Fibroblast of villous mesenchyme (primary cell): ENCODE measurements at regions not wholly inside any gene's neighbourhood (a gene's known extent, or its start where the extent isn't known, plus 50 kb on each side); places are given as distances from the start of the nearest gene placed in this dataset.

Experiments
- DNase-seq: peaks from one replicate; pipeline ENCODE4 v3.0.0-alpha.2; 2010; ENCODE audit warnings: low read depth
- H3K4me3 ChIP-seq: 2 replicates; pipeline ENCODE4 v1.5.1; 2011; ENCODE audit warnings: low read depth, mild to moderate bottlenecking, low read length
- CTCF ChIP-seq: IDR thresholded peaks from 2 replicates; pipeline ENCODE4 v1.5.1; 2012; ENCODE audit warnings: low read depth, mild to moderate bottlenecking, low read length; ENCODE audit not compliant: insufficient read depth

DNA sequence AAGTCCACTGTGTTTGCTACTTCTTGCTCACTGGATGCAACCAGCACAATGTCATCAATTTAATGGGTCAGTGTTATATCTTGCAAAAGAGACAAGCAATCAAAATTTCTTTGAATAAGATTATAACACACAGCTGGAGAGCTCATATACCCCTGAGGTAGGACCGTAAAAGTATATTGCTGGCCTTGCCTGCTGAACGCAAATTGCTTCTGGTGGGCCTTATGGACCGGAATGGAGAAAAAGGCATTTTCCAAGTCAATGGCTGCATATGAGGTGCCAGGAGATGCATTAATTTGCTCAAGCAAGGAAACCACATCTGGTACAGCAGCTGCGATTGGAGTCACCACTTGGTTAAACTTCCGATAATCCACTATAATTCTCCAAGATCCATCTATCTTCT lies 119.1 kb downstream of the ZNF280B start:
- no peak overlapping the region for H3K4me3 ChIP-seq
- no peak for DNase-seq
- TF ChIP-seq CTCF = no peak

DNA sequence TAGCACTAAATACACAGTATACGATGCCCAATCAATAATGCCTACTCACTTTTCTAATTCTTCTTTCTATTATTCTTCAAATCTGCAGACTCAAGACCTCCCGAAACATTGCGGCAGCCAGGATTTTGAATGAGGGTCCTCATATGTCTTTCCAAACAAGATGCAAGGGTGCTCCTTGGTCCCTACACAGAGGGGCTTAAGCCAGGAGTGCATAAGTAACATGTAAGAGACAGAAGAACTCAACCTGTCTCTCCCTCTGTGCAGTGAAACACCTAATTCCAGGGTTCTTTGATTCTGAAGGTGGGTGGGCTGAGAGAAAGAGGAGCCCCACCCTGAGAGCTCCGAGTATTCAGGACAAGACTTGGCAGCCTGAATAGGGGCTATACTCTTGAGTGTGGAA lies 117.6 kb downstream of the ZNF280B start:
- no peak for TF ChIP-seq CTCF
- H3K4me3 ChIP-seq = no peak overlapping the region
- no peak for DNase-seq

- DNase-seq = no peak
- no peak overlapping the region for H3K4me3 ChIP-seq
- no peak for TF ChIP-seq CTCF
Measured at GRCh38 chr22:22391543-22391942, 117.0 kb downstream of the ZNF280B start.

- no peak for TF ChIP-seq CTCF
- H3K4me3 ChIP-seq = no peak overlapping the region
- DNase-seq = no peak
Measured at GRCh38 chr22:22392131-22392530, 116.4 kb downstream of the ZNF280B start.

GRCh38 chr22:22394591-22394990 lies 114.0 kb downstream of the ZNF280B start:
- DNase-seq = no peak
- TF ChIP-seq CTCF = no peak
- no peak overlapping the region for H3K4me3 ChIP-seq

DNA sequence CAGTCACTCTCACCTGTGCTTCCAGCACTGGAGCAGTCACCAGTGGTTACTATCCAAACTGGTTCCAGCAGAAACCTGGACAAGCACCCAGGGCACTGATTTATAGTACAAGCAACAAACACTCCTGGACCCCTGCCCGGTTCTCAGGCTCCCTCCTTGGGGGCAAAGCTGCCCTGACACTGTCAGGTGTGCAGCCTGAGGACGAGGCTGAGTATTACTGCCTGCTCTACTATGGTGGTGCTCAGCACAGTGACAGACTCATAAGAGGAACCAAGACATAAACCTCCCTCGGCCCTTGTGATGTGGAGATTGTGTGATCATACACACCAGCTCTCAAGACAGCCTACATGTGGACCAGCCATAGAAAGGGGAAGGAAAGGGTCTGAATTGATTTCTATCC lies 113.3 kb downstream of the ZNF280B start:
- no peak overlapping the region for H3K4me3 ChIP-seq
- no peak for DNase-seq
- no peak for TF ChIP-seq CTCF

GRCh38 chr22:22396741-22397291 lies 111.7 kb downstream of the ZNF280B start:
- no peak overlapping the region for H3K4me3 ChIP-seq
- no peak for DNase-seq
- TF ChIP-seq CTCF = no peak
